GM12891 (cell line): ENCODE measurements at regions not wholly inside any gene's neighbourhood (a gene's known extent, or its start where the extent isn't known, plus 50 kb on each side); places are given as distances from the start of the nearest gene placed in this dataset.

Experiments used
- DNase-seq: peaks from one replicate; pipeline ENCODE4 v3.0.0; 2011; ENCODE audit warnings: low spot score; ENCODE audit not compliant: insufficient read length
- FAIRE-seq: peaks from 2 replicates; lab custom pipeline; 2011; peaks lifted over from hg19 to GRCh38; lab: Jason Lieb, UNC
- PAX5 ChIP-seq: IDR thresholded peaks from 2 replicates; pipeline ENCODE4 v1.6.1; 2011; ENCODE audit warnings: low read length, moderate library complexity, mild to moderate bottlenecking; ENCODE audit not compliant: insufficient read depth, severe bottlenecking
- POLR2A ChIP-seq: IDR thresholded peaks from 2 replicates; pipeline ENCODE4 v1.6.1; 2011; ENCODE audit warnings: low read depth, low read length, control low read depth
- POLR2AphosphoS5 ChIP-seq: IDR thresholded peaks from 2 replicates; pipeline ENCODE4 v1.6.1; 2011; ENCODE audit warnings: low read depth, low read length, control low read depth
- POU2F2 ChIP-seq: IDR thresholded peaks from 2 replicates; pipeline ENCODE4 v1.6.1; 2011; ENCODE audit warnings: low read depth, mild to moderate bottlenecking, control low read depth, low read length, moderate library complexity
- SPI1 ChIP-seq: IDR thresholded peaks from 2 replicates; pipeline ENCODE4 v1.6.1; 2011; ENCODE audit warnings: low read depth, low read length, control low read depth
- TAF1 ChIP-seq: IDR thresholded peaks from 2 replicates; pipeline ENCODE4 v1.6.1; 2011; ENCODE audit warnings: low read depth, low read length, control low read depth

- no peak for FAIRE-seq
- TF ChIP-seq POU2F2, result no peak
- no peak for TF ChIP-seq SPI1
- DNase-seq, result no peak
These were observed 143.4 kb upstream of the KCNK2 start for GRCh38 chr1:214939180-214939579.

DNA sequence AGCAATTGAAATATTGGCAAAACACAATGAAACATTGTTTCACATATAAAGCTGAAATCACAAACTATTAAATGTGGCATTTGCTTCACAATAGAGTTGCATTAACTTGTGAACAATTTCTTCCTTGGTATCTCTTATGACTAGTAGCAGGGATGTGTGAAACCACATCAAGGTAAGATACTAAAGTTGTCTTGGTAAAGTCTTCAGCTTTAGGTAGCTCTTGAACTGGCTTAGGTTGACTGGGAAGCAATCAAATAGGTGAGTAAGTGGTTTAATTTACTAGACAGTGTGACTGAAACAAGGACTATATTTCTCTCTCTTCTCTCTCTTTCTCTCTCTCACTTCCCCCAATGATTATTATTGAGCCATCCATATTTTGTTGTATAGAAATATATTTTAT is 141.5 kb upstream of the KCNK2 start:
- TF ChIP-seq POLR2AphosphoS5 (no peak), PAX5 (no peak)
- FAIRE-seq, result no peak
- DNase-seq, result no peak

DNA sequence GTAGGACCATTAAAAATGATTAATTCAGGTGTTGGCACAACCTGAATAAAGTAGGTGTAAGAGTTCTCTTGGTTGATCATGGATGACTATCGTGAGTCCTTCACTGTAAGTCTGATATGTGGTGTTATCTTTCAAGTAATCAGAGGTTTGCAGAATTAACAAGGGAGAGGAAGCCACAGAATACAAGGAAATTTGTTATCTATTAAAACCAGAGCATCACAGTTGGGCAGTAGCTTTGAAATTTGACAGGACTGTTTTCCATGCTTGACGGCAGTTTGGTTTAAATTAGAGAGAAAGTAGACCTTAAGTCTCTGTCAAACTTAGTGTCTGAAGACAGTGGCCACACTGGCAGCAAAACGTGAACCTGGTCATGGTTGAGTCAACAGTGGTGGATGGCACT is 139.5 kb upstream of the KCNK2 start:
- DNase-seq (no peak), FAIRE-seq (no peak)
- TF ChIP-seq POLR2A, result no peak
- no peak for TF ChIP-seq SPI1
- no peak for TF ChIP-seq TAF1
- no peak for TF ChIP-seq POU2F2
- TF ChIP-seq POLR2AphosphoS5, result no peak
- no peak for TF ChIP-seq PAX5

GRCh38 chr1:214946615-214947014 is 135.9 kb upstream of the KCNK2 start:
- FAIRE-seq (no peak), DNase-seq (no peak)
- TF ChIP-seq PAX5, result no peak
- TF ChIP-seq SPI1, result no peak
- no peak for TF ChIP-seq TAF1
- no peak for TF ChIP-seq POLR2AphosphoS5
- no peak for TF ChIP-seq POU2F2
- no peak for TF ChIP-seq POLR2A

- DNase-seq, result no peak
- no peak for FAIRE-seq
- TF ChIP-seq SPI1 (no peak), POLR2A (no peak), TAF1 (no peak), POLR2AphosphoS5 (no peak), PAX5 (no peak), POU2F2 (no peak)
These were observed 129.9 kb upstream of the KCNK2 start for GRCh38 chr1:214952648-214953047.

DNA sequence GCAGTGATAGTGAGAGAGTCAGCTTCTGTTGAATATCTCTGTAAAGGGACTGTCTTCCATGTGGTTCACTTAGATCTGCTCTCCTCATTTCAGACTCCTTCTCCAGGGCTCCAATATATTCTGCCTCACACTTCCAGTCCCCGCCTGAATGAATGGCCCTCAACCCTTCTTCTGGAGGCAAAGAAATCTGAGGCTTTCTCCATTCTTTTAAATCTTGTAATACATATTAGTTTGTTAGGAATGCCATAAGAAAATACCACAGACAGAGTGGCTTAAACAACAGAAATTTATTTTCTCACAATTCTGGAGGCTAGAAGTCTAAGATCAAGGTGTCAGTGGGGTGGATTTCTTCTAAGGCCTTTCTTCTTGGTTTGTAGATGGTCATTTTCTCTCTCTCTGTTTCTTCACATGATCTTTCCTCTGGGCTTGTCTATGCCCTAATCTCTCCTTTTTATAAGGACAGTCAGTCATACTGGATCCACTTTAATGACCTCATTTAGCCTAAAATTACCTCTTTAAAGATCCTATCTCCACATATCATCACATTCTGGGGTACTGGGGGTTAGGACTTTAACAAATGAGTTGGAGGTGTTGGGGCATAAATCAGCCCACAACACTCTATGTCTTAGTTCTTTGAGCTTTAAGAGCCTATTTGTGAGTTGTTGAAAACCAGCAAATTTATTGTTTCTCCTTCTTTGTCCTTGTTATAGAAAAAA is 128.5 kb upstream of the KCNK2 start:
- no peak for DNase-seq
- no peak for TF ChIP-seq PAX5
- TF ChIP-seq TAF1, result no peak
- no peak for TF ChIP-seq SPI1
- TF ChIP-seq POLR2A, result no peak
- TF ChIP-seq POU2F2, result no peak
- TF ChIP-seq POLR2AphosphoS5, result no peak
- no peak for FAIRE-seq

DNA sequence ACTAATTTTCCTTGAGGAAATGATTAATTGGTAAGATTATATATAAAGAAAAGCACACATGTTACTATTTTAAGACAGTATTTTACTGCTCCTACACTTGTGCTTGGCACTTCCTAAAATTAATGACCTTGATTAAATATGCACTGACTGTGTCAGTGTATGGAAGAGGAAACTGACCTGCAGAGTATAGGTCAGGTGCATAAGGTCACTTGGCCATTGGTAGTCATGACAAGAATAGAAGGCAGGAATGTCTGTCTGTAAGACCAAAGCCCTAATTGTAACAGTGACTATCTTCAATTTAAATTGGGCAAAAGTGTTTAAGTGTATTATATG is 128.0 kb upstream of the KCNK2 start:
- no peak for DNase-seq
- TF ChIP-seq POLR2A, result no peak
- TF ChIP-seq TAF1, result no peak
- TF ChIP-seq POLR2AphosphoS5, result no peak
- TF ChIP-seq PAX5, result no peak
- FAIRE-seq, result no peak

GRCh38 chr1:214957330-214958137 is 125.0 kb upstream of the KCNK2 start:
- DNase-seq (no peak), FAIRE-seq (no peak)
- TF ChIP-seq TAF1 (no peak), SPI1 (no peak), POU2F2 (no peak), PAX5 (no peak), POLR2A (no peak), POLR2AphosphoS5 (no peak)

DNA sequence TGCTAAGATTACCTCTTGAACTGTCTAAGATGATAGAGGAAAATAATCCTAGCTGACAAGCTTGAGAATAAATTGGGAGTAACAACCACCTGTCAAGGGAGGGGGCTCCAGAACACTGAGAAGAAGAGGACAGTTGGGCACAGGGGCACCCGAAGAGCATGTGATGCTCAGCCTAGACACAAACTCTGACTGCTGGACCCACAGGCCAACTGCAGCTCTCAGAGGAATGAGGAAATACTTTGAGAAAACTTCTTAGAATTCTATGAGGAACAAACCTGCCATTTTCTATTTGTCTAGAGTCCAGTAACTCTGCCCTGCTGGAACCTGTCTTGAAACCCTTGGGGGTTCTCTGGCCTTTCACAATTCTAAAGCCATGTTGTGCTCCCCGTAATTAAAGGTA is 124.1 kb upstream of the KCNK2 start:
- TF ChIP-seq POU2F2, result no peak
- FAIRE-seq (no peak), DNase-seq (no peak)

DNA sequence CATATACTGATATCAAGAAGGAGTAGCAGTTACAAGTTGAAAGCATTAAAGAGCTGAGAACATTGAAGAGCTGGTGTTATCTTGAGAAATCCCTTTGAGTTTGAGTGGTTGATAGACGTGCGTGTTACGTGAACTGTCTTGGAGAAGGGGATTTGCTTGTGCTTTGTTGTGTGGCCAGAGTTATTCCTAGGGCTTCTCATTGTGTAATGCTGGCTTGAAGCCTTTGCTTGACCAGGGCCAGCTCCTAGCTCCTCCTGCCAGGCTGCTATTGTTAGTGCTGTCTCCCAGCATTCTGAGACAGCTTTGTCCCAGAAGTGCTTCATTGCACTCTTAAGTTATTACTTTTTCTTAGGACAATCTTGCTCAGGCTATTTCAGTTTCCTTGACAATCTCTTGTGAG is 116.2 kb upstream of the KCNK2 start:
- DNase-seq (no peak), FAIRE-seq (no peak)
- TF ChIP-seq POLR2A (no peak), PAX5 (no peak), POU2F2 (no peak), POLR2AphosphoS5 (no peak), SPI1 (no peak), TAF1 (no peak)
